ENCODE measurements at regions not wholly inside any gene's neighbourhood (a gene's known extent, or its start where the extent isn't known, plus 50 kb on each side); places are given as distances from the start of the nearest gene placed in this dataset.
"Not testable (repeated sequence)": the region's sequence is repeated elsewhere in the genome, so short reads cannot be mapped to it uniquely, and the experiment has no call there.

DNA sequence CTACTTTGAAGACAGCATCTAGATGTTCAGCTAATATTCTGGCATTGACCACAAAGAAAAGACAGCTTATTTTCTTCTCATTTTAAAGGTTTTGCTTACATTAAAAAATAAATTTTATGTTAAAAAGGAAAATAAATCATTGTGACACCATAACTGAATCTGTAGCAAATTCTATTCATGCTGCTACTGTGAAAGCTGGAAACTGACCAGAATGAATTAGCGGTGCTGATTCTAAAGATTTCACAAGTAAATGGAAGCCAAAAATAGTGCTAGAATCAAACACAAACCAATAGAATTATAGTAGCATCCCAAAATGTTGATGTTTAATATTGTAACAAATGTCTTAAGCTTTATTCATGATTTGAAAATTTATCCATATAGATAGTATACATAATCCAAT lies 850.0 kb upstream of the FBXO33 start:
- no peak for DNase-seq

DNA sequence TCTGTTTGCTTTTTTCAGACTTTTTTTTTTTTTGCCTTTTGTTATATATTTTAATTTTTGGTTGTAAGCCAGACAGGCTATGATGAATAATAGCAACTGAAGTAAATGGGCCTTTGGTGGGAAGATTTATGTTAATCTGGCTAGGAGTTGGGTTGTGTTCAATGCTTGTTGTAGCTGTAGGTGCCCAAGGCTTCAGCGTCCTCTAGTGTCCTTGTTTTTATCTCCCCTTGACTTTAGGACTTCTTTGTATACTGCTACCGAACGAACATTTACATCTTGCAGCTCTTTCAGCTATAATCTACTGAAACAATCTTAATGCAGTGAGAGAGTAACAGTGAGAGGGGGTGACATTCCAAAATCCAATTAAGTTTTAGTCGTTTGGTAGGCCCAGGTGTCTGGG lies 848.4 kb upstream of the FBXO33 start:
- no peak for DNase-seq

DNA sequence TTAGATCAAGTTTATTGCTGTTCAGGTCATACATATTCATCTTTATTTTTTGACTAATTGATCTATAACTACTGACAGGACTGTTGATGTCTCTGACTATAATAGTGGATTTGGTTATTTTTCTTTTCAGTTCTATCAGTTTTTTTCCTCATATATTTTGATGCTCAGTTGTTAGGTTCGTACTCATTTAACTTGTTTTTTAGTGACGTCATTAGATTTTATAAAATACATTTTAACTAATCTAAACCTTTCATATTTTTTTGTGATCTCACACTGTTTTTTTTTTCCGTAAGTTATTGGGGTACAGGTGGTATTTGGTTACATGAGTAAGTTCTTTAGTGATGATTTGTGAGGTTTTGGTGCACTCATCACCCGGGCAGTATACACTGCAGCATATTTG lies 841.2 kb upstream of the FBXO33 start:
- no peak for DNase-seq

DNA sequence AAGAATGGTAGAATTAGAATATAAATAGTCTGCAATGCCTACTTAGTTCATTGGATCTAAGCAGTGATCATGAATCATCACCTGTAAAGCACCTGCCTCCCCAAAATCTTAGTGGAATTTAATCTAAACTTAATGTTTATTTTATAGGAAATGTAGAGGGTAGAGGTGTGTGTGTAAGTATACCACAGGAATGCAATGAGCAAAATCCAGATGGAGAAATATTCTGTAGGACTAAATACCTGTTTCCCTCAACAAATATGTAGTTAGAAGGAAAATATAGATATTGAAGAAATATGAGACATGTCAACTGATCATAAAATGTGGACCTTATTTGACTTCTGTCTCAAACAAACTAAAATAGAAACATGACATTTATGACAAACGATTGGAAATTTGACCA lies 839.2 kb upstream of the FBXO33 start:
- DNase-seq, result no peak

DNA sequence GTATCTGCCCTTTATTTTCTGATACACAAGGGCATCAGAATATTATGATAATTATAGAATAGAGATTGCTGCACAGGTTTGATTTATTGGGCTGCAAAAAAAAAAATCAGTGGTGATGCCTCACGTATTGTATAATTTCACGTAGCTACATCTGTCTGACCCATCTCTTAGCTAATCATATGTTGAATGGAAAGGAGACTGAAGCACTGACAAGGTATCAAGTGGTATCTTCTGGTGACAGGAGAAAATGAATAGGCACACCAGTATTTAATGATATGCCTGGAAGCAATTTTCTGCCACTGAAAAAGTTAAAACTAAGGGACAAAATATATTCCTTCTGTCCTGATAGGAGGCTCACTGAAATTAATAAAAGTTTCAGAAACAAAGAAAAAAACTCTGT lies 837.2 kb upstream of the FBXO33 start:
- DNase-seq, result no peak

GRCh38 chr14:40268236-40268635 lies 836.0 kb upstream of the FBXO33 start:
- DNase-seq, result no peak

DNA sequence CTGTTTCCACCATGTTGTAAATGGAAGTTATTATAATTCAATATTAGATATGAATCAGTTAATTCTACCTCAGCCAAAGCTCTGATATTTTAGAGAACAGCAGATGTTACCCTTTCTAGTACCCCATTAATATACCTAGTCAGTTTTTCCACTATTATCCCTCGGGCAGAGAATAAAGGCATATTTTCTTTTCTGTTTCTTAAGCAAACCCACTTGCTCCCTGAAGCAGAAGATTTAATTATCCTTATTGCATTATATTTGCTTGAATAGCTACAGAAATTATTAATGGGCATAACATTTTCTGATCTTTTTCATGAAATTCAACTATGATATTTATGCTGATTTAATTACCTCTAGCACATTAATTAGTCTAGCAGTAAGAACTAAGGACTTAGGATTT lies 832.9 kb upstream of the FBXO33 start:
- no peak for DNase-seq

- no peak for DNase-seq
These were observed 820.7 kb upstream of the FBXO33 start for GRCh38 chr14:40252817-40253447.

DNA sequence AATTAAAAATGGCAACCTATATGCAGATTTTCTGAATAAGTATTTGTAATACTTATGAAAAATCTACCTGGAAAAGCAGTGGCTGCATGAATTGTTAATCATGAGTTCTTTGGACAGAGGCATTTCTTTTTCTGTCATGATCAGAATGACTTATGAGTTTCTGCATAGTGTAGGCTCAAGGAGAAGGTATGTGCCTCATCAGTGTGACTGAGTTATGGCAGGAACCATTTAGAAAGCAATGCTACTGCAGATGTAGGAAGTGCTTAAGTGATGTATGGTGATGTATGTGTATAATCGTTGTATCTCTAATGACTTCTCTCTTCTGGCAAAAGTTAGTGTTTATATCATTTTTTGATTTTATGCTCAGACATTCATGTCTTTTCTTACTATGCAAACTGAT lies 816.4 kb upstream of the FBXO33 start:
- no peak for DNase-seq

DNA sequence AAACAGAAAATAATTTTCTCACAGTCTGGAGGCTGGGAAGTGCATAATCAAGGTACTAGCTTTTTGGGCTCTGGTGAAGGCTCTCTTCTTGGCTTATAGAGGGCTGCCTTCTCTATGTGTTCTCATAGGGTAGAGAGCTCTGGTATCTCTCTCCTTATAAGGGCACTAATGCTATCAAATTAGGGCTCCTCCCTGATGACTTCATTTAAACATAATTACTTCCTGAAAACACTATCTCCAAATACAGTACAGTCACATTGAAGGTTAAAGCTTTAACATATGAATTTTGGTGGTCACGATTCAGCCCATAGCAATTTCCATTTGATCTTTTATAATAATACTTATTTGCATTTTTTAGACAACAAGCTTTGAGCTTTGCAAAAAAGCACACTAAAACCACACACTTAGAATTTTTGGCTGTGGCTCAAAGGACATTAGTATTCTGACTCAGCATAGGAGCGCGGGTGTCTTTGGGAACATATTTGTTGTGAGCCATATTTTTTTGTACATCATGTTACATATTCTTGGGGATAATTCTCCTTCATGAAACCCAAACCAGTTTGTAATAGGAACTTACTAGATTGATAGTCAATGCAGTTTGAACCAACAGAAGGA lies 808.1 kb upstream of the FBXO33 start:
- DNase-seq, result peak in 2 of 58 donors; percentile 0 to 22

- DNase-seq, result no peak
These were observed 800.1 kb upstream of the FBXO33 start for GRCh38 chr14:40232302-40232701.

- no peak for DNase-seq
These were observed 797.4 kb upstream of the FBXO33 start for GRCh38 chr14:40229676-40230075.

DNA sequence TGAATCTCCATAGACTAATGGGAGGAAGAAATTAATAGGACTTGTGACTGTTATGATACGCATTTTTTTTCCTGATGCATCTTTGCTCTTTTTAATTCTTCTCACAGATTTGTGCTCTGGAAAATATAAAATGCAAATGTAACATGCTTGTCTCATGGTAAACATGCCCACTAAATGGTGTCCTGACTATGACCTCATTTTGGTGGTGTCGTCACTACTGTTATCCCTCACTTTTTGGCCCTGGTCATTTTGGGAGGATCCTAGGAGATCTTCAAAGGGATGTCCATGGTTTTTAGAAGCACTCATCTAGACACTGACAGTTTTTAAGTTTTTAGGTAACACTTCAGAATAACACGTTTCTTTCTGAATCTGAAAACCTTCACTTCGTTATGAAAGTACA lies 790.8 kb upstream of the FBXO33 start:
- no peak for DNase-seq

DNA sequence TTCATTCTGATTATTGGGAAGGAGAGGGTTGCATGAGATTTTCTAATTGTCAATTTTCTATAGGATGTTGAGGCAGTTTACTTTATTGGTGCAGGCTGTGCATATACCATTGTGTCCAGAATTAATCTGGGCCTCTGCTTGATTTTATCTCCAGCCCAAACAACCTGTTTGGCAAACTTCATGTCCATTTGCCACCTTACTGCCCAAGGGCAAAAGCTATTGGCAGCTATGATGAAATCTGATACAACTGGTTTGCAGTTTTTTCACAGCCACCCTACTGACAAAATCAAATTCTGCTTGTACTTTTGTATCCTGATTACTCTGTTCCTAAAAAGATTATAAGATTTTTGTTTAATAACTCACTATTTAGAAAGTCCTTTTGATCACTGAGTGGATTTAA lies 789.2 kb upstream of the FBXO33 start:
- no peak for DNase-seq

DNA sequence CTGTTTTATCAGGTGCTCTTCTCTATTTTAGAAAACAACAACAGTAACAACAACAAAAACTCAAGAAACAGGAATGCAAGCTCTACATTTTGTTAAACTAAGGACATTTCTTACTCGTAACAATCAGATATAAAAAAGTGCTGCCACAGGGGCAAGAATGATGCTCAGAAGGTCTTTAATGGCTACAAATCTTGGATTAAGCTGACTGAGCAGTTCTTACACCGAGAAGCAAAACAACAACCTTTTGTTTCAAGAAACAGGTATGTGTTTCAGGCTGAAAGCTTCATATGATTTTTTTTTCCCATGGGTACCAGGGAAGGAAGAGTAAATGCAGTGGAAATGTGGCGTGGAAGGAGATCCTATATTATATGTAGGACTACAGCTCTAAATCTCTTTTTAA lies 786.8 kb upstream of the FBXO33 start:
- DNase-seq, result no peak

DNA sequence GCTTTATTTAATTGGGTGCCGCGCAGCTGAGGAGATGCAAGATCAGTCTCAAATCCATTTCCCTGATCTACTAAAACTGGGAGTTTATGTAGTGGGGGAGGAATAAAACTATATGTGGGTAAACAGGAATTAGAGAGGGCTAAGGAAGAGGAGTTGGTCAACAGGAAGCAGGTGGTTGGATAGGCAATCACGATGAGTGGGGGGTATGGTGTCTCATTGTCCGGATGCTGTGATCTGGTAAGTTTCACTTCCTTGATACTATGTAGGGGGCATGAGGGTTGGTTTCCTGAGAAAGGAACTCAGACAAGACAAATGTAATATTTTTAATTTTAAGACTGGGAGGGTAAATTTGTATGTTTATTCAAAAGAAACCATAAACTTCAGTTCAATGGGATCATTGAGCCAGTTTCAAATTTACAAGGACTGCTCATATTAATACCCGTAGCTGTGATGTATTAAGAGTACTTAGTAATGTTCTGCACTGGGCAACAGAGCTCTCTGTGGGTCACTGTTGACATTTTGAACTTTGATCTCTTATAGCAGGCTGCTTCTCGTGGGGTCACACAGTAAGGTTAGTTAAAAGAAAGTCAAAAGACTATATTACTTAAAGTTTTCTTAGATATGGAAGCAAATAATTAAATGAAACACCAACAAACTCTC lies 786.2 kb upstream of the FBXO33 start:
- no peak for DNase-seq

DNA sequence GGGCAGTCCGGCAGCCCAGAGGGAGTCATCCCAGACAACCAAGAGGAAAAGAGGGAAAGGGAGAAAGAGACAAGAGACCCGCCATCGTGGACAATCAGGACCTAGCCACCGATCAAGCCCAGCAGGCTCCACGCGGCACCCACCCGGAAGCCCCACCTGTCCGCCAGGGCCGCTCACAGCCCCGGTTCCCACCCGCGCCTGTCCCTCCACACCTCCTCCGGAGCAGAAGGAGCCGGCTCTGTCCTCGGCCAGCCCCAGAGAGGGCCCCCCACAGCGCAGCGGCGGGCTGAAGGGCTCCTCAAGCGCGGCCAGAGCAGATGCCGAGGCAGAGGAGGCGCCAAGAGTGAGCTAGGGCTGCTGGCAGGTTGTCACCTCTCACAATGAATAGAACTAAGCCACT lies 784.7 kb upstream of the FBXO33 start:
- DNase-seq, result no peak

DNA sequence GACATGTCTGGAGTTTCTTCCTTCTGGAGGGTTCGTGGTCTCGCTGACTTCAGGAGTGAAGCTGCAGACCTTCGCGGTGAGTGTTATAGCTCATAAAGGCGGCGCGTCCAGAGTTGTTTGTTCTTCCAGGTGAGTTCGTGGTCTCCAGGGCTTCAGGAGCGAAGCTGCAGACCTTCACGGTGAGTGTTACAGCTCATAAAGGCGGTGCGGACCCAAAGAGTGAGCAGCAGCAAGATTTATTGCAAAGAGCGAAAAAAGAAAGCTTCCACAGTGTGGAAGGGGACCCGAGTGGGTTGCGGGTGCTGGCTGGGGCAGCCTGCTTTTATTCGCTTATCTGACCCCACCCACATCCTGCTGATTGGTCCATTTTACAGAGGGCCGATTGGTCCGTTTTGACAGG lies 784.2 kb upstream of the FBXO33 start:
- DNase-seq, result not testable (repeated sequence)

GRCh38 chr14:40213701-40214100 lies 781.5 kb upstream of the FBXO33 start:
- no peak for DNase-seq

- DNase-seq, result no peak
These were observed 772.4 kb upstream of the FBXO33 start for GRCh38 chr14:40204441-40205175.

GRCh38 chr14:40199101-40199500 lies 766.9 kb upstream of the FBXO33 start:
- DNase-seq, result no peak

DNA sequence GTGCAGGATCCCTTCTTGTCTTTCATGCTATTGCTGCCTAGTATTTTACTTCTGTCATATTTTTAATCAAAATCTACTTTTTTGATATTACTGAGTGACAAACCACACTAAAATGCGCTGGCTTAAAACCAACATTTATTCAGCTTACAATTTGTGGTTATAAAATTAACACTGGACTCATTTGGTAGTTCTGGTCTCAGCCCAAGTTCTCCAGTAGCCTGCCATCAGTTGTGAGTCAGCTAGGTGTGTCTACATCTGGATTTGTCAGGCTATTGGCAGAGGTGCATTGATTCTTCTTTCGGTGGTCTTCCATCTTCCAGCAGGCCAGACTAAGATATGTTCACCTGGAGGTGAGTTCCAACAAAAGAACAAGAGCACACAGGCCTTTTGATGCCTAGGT lies 765.1 kb upstream of the FBXO33 start:
- no peak for DNase-seq

Data from anterior cingulate cortex (tissue), 58 donors.